ENCODE measurements at regions not wholly inside any gene's neighbourhood (a gene's known extent, or its start where the extent isn't known, plus 50 kb on each side); places are given as distances from the start of the nearest gene placed in this dataset.

DNA sequence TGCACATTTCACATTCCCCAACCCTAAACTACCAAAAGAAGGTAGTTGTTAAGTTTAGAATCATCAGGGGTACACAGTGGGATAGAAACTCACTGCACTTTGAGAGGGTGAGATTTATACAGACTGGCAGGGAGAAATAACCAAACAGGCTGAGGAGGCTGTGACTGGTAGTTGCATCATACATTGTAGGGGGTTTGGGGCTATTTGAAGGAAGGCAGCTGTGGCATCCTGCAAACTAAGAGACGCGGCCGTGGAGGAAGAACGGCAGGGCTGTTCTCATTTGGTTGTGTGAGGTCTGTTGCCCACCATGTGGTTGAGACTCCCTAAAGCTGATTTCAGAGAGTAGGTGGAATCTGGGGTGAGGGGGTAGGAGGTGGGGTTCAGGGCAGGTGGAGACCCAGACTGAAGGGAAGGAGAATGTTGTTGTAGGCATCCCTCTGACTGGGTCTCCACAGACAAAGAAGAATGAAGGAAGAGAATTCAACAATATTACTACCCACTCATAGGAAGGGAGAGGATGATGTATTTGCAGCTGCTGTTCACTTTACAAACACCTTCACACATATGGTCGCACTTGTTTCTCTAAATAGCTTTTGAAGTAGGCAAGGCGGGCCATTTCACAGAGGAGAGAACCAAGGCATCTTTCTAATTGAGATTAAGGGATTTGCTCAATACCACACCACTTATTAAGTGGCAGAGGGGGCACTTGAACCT lies 170.9 kb upstream of the SIX2 start:
- no peak for DNase-seq (ENCODE audit: low read depth)

DNA sequence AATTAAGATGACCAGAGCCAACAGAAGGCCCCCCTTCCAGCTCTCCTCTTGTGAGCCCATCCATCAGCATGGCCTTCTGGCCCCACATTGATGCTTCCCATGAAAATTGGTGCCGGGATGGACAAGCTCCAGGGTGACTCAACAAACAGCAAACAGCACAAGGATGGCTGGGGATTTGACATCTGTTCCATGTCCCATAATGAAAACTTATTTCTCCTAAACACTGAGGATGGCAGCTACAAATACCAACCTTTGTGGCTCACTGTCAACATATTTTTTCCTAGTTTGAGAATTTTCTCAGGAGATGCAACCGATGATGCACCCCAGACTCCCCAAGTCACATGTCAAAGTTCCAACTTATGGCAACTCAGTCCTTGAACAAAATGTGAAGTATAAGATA lies 169.6 kb upstream of the SIX2 start:
- DNase-seq (ENCODE audit: low read depth), result no peak

GRCh38 chr2:45178359-45178758 lies 169.1 kb upstream of the SIX2 start:
- no peak for DNase-seq (ENCODE audit: low read depth)

- peak; percentile 92 for DNase-seq (ENCODE audit: low read depth)
Measured at GRCh38 chr2:45177870-45178269, 168.6 kb upstream of the SIX2 start.

DNA sequence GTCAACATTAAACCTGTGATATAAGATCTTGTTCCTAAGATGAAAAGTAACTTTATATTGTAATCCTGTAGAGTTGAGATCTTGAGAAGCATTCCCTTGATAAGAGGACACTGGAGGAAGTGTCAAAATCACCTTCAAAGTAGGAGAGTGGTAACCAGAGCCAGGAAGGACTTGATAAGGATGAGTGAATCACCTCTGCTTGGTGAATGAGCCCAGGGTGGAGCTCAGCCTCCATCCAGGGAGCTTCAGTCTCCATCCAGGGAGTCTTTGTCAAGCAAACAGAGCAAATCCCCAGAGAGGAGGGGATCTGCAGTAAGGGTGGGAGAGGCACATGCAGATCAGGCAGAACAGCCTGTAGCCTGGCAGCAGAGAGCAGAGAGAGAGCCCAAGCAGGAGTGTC lies 167.1 kb upstream of the SIX2 start:
- DNase-seq (ENCODE audit: low read depth), result peak; percentile 52

DNA sequence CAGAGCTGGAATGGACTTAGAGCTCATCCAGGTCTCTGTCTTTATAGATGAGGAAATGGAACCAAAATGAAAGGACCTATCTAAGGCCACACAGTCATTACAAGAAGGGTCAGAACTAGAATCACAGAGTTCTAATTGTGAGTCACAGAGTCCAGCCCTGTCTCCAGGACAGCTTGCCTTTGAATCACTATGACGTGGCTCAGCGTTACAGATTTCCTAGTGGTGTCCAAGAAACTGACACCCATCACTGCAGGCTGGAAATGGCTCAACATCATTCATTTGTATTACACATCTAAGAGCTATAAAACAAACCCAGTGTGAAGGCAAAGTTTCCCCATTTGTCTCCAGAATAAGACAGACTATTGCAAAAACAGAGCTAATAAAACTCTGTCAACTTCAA lies 164.3 kb upstream of the SIX2 start:
- DNase-seq (ENCODE audit: low read depth), result peak; percentile 96

- no peak for DNase-seq (ENCODE audit: low read depth)
Measured at GRCh38 chr2:45172760-45173392, 163.6 kb upstream of the SIX2 start.

DNA sequence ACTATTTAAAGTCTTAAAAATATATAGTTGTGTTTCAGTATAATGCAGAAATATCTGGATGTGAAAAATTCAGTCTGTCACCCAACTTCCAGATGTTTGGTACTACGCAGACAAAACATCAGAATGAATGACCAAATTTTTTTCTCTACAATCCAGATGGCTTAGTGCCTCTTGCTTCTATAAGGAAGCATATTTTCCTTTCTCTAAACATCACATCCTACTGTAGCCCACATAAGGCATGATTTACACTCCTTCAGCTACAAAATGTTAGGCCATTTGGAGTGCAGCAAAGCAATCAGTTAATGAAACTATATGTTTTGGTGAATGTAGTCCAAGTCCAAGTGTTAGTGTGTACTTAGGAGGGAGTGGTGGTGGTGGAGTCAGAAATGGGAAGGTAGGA lies 162.9 kb upstream of the SIX2 start:
- no peak for DNase-seq (ENCODE audit: low read depth)

GRCh38 chr2:45171136-45171501 lies 161.9 kb upstream of the SIX2 start:
- DNase-seq (ENCODE audit: low read depth), result no peak

DNA sequence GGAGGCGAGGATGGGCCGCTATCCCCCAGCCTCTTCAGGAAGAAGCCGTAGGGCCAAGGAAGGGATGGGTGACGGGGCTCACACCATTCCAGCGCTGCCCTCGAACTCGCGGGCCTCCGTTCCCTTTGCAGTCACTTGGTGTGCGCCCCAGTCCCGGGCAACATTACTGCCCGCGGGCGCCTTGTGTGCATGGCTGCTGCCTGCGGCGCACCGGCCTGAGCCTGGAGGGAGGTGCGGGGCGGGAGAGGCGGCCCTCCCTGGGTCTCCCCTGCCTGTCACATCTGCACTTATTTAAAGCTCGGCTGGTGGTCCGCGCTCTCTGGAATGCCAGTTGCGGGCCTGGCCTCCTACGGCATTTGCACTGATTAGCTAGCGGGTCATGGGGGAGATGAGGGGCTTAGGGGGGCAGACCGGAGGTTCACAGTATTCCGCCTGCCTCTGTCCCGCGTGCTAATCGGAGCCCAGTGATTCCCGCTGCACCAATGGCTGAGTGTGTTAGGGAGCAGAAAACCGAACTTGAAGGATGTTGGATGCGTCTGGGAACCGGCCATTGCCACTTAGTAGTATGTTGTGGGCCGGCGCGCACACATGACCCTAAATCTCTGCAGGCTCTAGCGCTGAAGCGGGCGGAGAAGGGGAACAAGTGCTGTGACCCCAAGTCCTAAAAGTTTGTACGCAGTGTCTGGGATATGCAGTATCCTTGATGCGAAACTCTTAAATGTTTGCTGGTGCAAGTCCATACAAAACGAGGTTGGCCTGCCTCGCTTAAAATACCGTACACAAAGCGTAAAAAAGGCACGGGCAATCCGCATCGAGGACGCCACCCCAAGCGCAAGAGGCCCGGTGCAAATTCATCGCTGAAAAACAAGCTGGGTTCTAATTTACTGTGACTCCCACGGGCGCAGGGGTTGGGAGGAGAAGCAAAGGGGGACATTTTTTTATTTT lies 161.2 kb upstream of the SIX2 start:
- no peak for DNase-seq (ENCODE audit: low read depth)

DNA sequence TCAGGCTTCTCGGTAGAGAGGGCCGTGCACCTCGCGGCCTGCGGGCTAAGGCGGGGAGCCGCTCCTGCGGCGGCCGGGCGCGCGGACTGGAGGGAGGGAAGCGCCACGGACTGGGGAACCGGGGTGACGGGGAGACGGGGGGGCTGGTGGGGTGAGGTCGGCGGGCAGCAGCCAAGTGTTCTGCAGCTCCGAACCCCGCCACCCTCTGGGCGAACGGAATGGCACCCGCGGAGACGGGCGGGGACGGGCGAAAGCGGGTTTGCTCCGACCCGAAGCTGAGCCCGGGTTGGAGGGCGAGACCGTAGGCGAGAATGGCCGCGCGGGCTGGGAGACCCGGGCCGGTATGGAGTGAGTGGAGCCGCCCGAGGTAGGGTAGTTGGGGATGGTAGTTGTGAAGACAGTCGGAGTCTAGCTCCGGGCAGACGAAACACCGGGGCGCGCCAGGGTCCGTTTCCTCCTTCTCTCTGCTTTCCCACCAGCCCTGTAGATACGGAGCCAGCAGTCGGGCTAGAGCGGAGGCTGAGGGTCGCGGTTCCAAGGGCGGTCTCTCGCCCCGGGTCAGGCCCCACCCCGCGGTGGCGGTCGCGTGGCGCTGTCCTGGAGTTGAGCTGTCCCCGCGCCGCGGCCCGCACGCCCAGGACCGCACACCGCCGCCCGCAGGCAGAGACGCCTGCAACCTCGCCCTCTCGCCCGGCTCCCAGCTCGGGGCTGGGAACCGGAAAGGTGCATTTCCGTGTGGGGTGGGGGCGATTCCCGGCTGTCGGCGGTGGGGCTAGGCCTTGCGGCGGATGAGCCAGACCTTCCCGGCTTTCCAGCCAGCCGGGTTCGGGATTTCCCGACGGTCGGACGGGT lies 160.3 kb upstream of the SIX2 start:
- DNase-seq (ENCODE audit: low read depth), result peak; percentile 46

DNA sequence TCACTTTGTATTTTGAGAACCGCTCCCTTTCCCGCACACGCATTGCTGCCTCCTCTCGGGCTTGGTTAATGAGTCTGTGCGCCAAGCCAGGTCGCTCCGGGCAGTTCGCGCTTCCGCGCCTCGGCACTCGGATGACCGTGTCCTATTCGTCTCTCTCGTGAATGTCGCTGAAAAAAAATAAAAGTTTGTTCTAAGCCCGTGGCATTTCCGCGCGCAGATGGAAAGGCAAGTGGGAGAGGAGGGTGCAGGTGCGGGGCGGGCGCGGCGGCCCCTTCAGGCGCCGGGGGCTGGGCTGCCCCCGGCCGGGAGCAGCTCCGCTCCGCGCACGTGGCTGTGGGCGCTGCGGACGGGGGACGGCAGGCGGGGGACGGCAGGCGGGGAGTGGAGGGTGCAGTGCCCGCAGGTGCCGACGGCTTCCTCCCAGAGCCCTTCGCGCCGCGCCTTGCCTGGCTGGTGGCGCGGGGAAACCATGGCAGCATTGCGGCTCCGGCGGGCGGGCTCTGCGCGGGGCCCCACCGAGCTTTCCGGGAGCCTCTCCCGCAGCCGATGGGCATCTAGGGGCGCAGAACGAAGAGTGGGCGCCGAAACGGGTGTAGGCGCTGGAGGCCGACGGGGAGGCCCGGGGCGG lies 159.6 kb upstream of the SIX2 start:
- DNase-seq (ENCODE audit: low read depth), result peak; percentile 43

GRCh38 chr2:45167920-45168629 lies 158.8 kb upstream of the SIX2 start:
- peak; percentile 27 for DNase-seq (ENCODE audit: low read depth)

GRCh38 chr2:45166229-45166890 lies 157.1 kb upstream of the SIX2 start:
- DNase-seq (ENCODE audit: low read depth), result no peak

DNA sequence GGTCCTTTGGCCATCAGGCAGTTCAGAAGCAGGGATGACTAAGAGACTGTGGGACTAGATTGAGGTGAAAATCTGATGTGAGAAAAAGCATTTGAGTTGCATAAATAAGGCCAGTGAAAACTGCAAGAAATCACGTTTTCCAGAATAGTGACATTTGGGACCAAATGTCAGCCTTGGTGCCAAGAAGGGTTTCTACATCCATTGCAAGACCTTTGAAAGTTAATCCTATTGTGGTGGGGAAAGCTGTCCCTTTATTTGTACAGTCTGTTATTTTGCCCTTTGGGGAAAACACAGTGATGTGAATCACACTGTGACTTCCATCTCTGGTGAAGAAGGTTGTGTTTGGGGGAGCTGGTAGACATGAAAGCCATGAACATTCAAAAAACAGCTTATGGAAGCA lies 153.5 kb upstream of the SIX2 start:
- DNase-seq (ENCODE audit: low read depth), result no peak

DNA sequence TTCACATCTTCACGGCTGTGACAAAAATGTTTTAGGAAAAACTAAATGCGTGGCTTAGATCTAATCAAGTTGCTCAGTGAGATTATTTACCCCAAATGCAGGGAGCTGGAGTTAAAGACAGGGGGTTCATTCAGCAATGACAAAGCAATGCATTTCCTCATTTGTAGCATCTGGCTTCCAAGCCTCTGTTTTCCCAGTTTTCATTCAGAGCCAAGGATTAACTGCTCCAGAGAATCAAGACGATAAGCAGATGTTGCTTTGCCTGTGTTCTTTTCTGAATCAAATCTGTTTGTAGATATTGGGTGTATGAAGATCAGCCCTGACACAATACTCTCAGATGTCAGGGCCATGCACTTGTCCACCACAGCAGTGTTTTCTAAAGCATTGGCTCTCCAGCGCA lies 147.4 kb upstream of the SIX2 start:
- DNase-seq (ENCODE audit: low read depth), result no peak

GRCh38 chr2:45154606-45155155 lies 145.4 kb upstream of the SIX2 start:
- DNase-seq (ENCODE audit: low read depth), result no peak

- DNase-seq (ENCODE audit: low read depth), result no peak
Measured at GRCh38 chr2:45154144-45154543, 144.9 kb upstream of the SIX2 start.

GRCh38 chr2:45153121-45153520 lies 143.9 kb upstream of the SIX2 start:
- no peak for DNase-seq (ENCODE audit: low read depth)
